ENCODE measurements at regions not wholly inside any gene's neighbourhood (a gene's known extent, or its start where the extent isn't known, plus 50 kb on each side); places are given as distances from the start of the nearest gene placed in this dataset.

GRCh38 chr2:3024401-3024935 lies 353.1 kb downstream of the EIPR1 start:
- no peaks in the 10 kb centered on the region for H3K27me3 ChIP-seq
- no peaks in the 10 kb centered on the region for H3K36me3 ChIP-seq
- no peak for DNase-seq
- intact Hi-C loops (cut with DNase I; ENCODE audit: low total_unique reads), result no loop called here
- no peak overlapping the region for H3K4me3 ChIP-seq
- no peak for TF ChIP-seq POLR2A (IDR thresholded peaks at IDR 0.05)
- TF ChIP-seq CTCF (IDR thresholded peaks at IDR 0.05), result no peak
- no peaks in the 10 kb centered on the region for H3K9me3 ChIP-seq
- H3K4me1 ChIP-seq, result no peaks in the 10 kb centered on the region
- H3K27ac ChIP-seq, result no peak overlapping the region

- Histone ChIP-seq H3K36me3 (no peaks in the 10 kb centered on the region), H3K27ac (no peak overlapping the region), H3K9me3 (peaks cover 0 to 2% of the 10 kb centered on the region in 2 donors), H3K4me3 (no peak overlapping the region), H3K27me3 (no peaks in the 10 kb centered on the region), H3K4me1 (no peaks in the 10 kb centered on the region)
- TF ChIP-seq POLR2A (IDR thresholded peaks at IDR 0.05) (no peak), CTCF (IDR thresholded peaks at IDR 0.05) (no peak)
- intact Hi-C loops (cut with DNase I; ENCODE audit: low total_unique reads), result no loop called here
- DNase-seq, result no peak
These were observed 354.1 kb downstream of the EIPR1 start for GRCh38 chr2:3023531-3023930.

GRCh38 chr2:3022841-3023372 lies 354.7 kb downstream of the EIPR1 start:
- DNase-seq, result no peak
- H3K4me3 ChIP-seq, result no peak overlapping the region
- H3K36me3 ChIP-seq, result no peaks in the 10 kb centered on the region
- intact Hi-C loops (cut with DNase I; ENCODE audit: low total_unique reads), result no loop called here
- H3K4me1 ChIP-seq, result no peaks in the 10 kb centered on the region
- TF ChIP-seq CTCF (IDR thresholded peaks at IDR 0.05) (no peak), POLR2A (IDR thresholded peaks at IDR 0.05) (no peak)
- no peaks in the 10 kb centered on the region for H3K27me3 ChIP-seq
- H3K9me3 ChIP-seq, result peaks cover 0 to 2% of the 10 kb centered on the region in 2 donors
- no peak overlapping the region for H3K27ac ChIP-seq

- Histone ChIP-seq H3K9me3 (peaks cover 0 to 8% of the 10 kb centered on the region in 2 donors), H3K4me1 (no peaks in the 10 kb centered on the region), H3K4me3 (no peak overlapping the region), H3K27me3 (no peaks in the 10 kb centered on the region), H3K36me3 (no peaks in the 10 kb centered on the region), H3K27ac (no peak overlapping the region)
- no peak for TF ChIP-seq POLR2A (IDR thresholded peaks at IDR 0.05)
- no peak for TF ChIP-seq CTCF (IDR thresholded peaks at IDR 0.05)
- no peak for DNase-seq
- intact Hi-C loops (cut with DNase I; ENCODE audit: low total_unique reads), result no loop called here
These were observed 355.9 kb downstream of the EIPR1 start for GRCh38 chr2:3021720-3022119.

- peaks cover 0 to 7% of the 10 kb centered on the region in 2 donors for H3K9me3 ChIP-seq
- no peak overlapping the region for H3K4me3 ChIP-seq
- intact Hi-C loops (cut with DNase I; ENCODE audit: low total_unique reads), result no loop called here
- no peaks in the 10 kb centered on the region for H3K4me1 ChIP-seq
- H3K27ac ChIP-seq, result no peak overlapping the region
- no peak for TF ChIP-seq POLR2A (IDR thresholded peaks at IDR 0.05)
- TF ChIP-seq CTCF (IDR thresholded peaks at IDR 0.05), result no peak
- H3K36me3 ChIP-seq, result no peaks in the 10 kb centered on the region
- no peak for DNase-seq
- no peaks in the 10 kb centered on the region for H3K27me3 ChIP-seq
These were observed 367.6 kb downstream of the EIPR1 start for GRCh38 chr2:3010001-3010400.

All from uterus (tissue), 3 donors.